ENCODE measurements at regions not wholly inside any gene's neighbourhood (a gene's known extent, or its start where the extent isn't known, plus 50 kb on each side); places are given as distances from the start of the nearest gene placed in this dataset.
"Not testable (repeated sequence)": the region's sequence is repeated elsewhere in the genome, so short reads cannot be mapped to it uniquely, and the experiment has no call there.

DNA sequence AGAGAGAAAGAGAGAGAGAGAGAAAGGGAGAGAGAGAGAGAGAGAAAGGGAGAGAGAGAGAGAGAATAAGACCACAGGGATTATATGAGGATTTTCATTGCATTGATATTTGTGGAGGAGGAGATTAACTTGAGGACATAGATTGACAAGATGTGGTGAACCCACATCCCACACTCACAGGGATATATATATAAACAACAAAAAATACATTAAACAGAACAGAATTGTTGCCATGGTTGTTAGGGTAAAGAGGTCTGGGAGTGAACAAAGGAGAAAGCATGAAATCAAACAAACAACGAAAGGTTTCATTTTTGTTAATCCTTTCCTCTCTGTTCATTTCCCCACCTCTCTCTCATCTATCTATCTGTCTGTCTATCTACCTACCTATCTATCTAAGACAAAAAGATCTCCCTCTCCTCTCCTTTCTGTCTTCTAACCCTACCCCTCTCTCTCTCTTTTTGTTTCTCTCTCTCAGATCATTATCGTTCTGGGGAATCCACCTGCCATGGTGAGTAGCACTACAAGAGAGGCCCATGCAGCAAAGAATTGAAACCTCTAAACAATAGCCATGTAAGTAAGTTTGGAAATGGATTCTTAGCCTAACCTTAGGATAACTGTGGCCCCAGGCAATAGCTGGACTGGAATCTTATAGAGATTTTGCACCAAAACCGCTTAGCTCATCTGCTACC, 280.9 kb downstream of the RAP2B start:
- DNase-seq (no peak), ATAC-seq (no peak)

DNA sequence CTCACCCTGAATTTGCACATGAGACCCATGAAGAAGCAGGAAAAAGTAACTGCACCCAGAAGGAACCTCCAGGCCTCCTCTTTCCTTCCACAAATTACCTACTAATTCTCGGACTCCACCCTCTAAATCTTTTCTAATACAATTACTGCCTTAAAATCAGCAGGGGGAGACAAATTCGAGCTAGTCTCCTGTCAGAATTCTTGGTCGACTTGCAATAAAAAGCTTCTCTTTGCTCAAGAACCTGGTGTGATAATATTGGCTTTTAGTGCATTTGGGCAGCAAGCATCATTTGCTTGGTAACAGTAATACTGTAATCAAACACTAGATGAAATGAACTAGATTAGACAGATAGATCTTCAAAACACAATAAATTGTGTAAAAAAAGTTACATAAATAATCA, 281.9 kb downstream of the RAP2B start:
- DNase-seq (no peak), ATAC-seq (no peak)

DNA sequence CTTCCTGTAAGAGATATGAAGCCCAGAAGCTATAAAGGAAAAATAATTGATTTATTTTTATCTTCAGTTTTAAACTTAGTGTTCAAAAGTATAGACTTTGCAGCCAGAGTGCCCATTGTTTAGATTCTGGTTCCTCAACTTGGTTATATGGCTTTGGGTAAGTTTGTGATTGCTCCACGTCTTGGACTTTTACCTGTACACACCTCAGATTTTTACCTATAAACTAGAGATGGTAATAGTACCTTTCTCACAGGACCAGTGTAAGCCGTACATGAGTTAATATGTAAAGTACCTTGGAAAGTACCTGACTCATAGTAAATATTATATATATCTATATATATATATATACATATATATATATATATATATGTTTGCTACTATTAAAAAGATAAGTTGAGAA, 283.8 kb downstream of the RAP2B start:
- ATAC-seq (no peak), DNase-seq (no peak)

DNA sequence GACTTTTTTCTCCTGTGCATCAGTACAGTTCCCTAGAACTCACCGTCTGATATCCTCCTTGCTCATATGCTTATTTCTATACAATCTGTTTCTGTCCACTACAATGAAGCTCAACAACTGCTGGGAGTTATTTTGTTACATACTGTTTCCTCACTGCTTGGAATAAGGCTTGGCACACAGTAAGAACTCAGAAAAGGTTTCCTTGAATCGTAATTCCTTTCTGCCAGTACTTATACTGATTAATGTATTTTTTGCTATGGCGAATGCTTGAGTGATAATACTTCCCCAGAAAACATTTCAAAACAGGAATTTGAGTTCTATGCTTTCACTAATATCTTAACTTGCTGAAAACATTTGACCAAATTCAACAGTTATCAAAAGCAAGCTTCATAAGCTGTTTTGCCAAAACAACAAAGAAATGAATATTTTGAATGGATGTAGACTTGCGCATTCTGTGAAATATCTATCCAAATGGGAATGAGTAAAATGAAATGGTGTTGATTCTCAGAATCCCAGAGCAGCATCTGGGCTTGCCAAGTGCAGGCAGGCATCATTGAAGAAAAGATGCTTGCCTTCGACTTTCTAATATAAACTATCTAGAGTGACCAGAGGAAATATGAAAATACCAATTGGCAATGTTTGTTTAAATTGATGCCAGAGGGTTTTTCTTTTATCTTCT, 286.3 kb downstream of the RAP2B start:
- no peak for DNase-seq
- ATAC-seq: no peak

DNA sequence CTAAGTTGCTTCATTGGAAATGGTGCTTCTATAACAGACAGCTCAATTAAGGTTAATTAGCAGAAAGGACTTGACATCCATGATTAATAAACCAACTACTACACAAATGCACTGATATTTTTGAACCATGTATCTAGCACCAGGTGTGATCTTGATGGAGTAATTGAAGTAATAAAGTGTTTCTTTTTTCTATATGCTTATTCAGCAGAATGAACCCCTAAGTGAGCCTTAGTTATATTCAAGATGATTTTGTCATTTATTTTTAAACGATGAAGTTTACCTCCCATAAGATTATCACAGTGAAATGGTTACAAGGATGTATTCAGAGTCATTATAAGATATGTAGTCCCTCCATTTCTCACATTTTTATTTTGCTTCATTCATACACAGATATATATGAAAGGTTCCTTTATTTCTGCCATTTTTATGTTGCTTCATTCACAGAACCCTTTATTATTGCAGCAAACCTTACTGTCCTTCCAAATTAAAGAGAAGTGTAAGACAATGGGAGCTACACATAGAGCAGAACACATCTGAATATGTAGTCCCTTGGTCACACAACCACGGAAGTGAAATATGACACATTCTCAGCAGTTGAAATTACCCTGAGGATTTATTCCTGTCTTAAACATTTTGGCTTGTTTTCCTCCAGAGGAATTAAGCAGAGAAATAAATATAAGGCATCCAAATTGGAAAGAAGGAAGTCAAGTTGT, 295.0 kb downstream of the RAP2B start:
- no peak for DNase-seq
- no peak for ATAC-seq

DNA sequence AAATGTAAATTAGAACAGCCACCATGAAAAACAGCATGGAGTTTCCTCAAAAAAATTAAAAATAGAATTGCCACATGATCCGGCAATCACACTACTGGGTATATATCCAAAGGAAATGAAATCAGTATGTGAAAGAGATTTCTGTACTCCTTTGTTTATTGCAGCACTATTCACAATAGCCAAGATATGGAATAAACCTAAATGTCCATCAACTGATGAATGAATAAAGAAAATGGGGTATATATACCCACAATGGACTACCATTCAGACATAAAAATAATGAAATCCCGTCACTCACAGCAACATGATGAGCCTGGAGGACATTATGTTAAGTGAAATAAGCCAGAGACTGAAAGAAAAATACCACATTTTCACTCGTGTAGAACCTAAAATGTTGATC, 296.9 kb downstream of the RAP2B start:
- no peak for DNase-seq
- ATAC-seq: no peak

DNA sequence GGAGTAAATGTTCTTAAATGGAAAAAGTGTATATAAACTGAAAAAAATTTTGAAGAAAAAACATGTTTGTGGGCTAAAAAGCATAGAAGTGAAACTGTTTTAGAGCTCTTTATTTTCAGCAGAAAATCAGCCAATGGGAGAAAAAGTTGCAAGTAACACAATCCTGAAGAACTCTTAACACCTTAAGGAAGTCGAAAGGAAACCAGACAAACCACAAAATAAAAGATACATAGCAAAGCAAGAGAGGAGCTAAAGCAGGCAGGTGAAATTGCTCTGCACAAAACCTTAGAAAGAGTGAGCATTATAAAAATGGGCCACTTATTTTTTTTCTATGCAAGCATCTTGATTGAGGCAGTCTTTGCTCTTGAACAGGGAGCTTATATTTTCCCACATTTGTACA, 300.5 kb downstream of the RAP2B start:
- DNase-seq (no peak), ATAC-seq (no peak)

DNA sequence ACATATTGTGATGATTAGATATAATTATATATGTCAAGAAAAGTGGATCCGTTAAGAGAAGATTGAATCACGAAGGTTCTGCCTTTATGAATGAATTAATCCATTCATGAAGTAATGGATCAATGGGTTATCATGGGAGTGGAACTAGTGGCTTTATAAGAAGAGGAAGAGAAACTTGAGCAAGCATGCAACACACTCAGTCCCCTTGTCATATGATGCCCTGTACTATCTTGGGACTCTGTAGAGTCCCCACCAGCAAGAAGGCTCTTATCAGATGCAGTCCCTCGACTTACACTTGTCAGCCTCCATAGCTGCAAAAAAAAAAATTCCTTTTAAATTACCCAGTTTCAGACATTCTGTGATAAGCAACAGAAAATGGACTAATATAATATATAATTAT, 301.9 kb downstream of the RAP2B start:
- DNase-seq (no peak), ATAC-seq (no peak)

DNA sequence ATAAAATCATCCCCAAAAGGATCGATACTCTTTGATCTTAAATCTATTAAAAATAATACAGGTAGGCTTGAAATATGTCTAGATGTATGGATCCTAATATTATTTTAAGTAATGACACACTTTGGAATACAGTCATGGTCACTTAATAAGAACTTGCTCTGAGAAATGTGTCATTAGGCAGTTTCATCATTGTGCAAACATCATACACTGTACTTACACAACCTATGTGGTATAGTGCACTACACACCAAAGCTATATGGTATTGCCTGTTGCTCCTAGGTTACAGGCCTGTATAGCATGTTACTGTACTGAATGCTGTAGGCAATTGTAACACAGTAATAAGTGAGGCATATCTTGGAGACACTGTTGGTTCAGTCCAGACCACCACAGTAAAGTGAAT, 307.1 kb downstream of the RAP2B start:
- DNase-seq (no peak), ATAC-seq (no peak)

DNA sequence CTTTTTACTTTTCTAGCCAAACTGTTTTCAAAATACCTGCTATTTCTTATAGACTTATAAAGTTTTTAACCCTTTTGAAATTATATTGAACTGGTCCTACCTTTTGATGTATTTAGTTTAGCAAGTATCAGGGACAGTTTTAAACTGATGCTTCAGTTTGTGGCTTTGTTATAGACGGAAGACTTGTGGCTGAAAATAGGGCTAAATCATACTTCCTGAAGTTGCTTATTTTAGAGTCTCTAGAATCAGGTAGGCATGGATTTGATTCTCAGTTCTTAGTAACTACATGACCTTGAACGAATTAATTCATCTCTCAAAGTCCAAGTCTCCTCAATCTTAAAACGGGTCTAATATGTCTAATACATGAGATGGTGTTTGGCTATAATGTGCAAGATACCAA, 322.8 kb downstream of the RAP2B start:
- DNase-seq: no peak
- no peak for ATAC-seq

DNA sequence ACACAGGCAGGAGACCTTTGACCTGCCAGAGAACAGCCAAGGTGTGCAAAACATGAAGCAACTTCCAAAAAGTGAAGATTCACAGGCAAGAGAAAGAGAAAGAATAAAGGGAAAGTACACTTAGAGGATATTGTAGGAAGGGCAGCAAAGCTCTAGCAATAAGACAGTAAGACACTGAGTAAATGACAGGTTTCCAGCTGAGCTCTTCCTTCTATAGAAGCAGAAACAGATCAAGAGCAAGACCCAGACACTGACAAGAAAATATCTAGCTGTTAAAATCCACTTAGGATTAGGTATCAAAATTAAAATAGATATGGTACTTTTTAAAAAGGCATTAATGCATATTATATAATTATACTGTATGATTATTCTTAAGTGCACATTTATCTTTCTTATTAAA, 333.4 kb downstream of the RAP2B start:
- DNase-seq (no peak), ATAC-seq (no peak)

DNA sequence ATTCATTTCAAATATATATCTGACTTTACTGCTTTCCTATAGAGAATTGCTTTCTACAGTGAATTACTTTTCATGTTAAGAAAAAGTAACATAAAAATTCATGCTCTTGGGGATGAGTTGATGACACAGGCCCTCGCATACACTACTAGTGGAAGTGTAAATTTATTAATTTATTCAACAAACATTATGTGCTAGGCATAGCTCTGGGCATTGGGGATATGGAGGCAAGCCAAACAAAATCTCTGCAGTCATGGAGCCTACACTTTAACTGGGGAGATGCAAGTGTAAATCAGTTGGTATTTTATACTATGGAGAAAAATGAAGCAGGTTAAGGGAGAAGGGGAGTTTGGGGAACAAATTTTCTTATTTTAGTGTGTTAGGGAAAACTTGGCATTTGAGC, 340.7 kb downstream of the RAP2B start:
- no peak for ATAC-seq

DNA sequence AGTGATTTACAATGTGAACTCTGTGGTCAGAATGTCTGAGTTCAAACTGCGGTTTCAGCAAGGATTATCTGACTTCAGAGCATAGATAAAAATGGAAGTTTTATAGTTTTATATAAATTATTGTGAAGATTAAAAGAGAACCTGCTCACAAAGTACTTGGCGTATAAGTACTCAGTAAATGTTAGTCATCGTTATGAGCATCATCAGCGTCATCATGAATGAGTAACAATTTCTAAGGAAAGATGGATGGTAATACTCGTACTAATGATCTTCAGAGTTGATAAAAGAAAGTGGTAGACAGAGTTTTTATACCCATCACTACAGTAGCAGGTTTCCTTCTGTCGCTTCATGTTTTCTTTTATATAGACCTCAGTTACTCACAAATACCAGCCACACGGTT, 341.8 kb downstream of the RAP2B start:
- ATAC-seq (no peak), DNase-seq (no peak)

More for the DNA sequence above, 340.7 kb downstream of the RAP2B start:
- DNase-seq: no peak

DNA sequence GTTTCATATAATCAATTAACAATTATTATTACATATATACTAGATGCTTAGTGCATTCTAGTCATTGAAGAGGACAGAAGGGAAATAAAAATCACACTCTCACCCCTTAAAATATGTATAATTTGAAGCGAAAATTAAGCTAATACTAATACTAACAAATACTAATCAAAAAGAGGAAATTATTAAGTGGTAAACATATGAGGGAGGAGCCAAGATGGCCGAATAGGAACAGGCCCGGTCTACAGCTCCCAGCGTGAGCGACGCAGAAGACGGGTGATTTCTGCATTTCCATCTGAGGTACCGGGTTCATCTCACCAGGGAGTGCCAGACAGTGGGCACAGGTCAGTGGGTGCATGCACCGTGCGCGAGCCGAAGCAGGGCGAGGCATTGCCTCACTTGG, 344.2 kb downstream of the RAP2B start:
- not testable (repeated sequence) for DNase-seq, ATAC-seq

DNA sequence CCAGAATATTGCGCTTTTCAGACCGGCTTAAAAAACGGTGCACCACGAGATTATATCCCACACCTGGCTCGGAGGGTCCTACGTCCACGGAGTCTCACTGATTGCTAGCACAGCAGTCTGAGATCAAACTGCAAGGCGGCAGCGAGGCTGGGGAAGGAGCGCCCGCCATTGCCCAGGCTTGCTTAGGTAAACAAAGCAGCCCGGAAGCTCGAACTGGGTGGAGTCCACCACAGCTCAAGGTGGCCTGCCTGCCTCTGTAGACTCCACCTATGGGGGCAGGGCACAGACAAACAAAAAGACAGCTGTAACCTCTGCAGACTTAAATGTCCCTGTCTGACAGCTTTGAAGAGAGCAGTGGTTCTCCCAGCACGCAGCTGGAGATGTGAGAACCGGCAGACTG, 344.7 kb downstream of the RAP2B start:
- not testable (repeated sequence) for ATAC-seq, DNase-seq

DNA sequence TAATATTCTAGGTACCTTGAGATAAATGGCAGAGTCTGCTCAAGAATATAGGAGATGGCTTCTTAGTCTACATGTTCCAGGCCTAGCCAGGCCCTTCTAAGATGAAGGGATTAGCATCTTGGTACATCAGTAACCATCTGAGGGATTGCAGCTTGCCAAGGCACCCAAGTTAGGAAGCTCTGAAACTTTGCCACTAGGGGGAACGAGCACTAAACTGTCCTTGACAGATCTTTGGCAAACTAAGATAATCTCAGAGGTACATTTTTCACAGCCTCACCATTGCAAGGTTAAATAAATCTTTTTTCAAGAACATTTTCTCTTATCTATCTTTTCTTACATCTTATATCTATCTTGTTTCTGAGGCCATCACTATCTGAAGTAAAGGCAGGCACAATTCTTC, 351.2 kb downstream of the RAP2B start:
- ATAC-seq (no peak), DNase-seq (no peak)

DNA sequence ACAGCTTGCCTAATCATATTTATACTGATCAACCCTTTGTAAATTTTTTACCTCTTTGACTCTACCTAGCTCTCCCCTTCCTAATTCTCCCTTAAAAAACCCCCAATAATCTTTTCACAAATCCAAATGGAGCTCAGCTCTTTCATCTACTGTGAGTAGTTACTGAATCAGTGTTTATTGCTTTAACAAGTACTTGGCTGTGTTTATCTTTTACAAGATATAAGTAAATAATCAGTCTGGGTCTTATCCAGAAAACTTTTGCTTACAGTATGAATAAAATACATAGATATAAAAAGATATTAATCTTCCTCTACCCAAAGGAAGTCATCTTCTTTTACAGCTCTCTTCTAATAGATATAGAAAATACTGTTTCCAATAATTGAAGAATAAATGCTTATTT, 366.4 kb downstream of the RAP2B start:
- no peak for DNase-seq
- no peak for ATAC-seq

DNA sequence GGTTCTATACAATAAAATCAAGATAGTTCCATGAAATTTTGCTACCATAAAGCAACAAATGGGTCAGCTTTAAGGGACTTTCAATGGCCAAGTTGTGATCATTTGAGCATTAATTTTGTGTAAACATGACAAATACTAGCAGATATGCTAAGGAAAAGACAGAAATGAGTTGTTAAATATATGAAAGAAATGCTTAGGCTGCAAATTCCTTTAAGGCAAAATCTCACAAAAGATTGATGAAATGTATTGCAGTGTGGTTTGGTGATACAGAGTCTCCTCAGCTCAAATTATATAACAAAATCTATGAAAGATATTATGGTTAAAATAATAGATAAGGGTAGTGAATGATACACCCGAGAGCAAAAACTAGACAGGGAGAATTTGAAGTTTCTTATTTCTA, 377.2 kb downstream of the RAP2B start:
- no peak for ATAC-seq

DNA sequence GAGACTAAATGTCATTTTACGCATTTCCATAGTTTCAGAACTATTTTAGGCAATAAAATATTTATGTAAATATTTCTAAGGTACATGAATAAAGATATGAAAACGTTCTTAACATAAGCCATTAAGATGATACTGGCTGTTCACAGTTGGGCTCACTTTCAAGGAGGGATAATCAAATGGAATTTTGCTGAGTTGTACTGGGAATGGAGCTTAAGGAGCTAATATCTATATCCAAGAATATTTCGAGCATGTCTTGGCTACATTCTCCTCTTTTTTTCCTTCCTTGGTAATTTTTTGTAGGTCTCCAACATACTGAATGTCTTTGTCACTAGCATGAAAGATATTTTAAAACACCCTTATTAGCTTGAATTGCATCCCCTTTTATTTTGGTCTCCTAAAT, 383.4 kb downstream of the RAP2B start:
- ATAC-seq: no peak

More for the DNA sequence above, 377.2 kb downstream of the RAP2B start:
- no peak for DNase-seq

DNA sequence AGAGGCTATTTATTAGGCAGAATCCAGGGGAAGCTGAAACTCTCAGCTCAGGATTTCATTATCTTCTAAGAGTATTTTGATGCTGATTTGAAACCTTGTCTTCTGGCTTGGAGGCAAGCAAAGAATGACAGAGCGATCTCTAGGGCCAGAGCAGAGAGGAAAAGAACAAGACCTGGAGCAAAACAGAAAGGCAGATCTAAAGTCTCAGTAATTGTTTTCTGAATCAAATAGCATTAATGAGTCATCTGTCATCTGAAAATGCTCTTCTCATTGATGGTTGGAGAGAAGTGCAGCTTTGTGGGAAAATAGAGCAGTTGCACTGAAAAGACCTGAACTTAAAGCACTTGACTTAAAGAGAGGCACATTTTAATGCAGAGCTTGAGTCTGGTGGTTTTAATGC, 385.9 kb downstream of the RAP2B start:
- ATAC-seq (no peak), DNase-seq (no peak)

More for the DNA sequence above, 383.4 kb downstream of the RAP2B start:
- DNase-seq: no peak

DNA sequence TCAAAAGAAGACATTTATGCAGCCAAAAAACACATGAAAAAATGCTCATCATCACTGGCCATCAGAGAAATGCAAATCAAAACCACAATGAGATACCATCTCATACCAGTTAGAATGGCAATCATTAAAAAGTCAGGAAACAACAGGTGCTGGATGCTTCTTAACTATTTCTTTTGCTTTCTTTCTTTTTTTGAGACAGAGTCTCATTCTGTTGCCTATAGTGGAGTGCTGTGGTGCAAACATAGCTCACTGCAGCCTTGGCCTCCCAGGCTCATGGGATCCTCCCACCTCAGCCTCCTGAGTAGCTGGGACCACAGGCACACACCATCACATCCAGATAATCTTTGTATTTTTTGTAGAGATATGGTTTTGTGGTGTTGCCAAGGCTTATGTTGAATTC, 387.7 kb downstream of the RAP2B start:
- not testable (repeated sequence) for ATAC-seq, DNase-seq

DNA sequence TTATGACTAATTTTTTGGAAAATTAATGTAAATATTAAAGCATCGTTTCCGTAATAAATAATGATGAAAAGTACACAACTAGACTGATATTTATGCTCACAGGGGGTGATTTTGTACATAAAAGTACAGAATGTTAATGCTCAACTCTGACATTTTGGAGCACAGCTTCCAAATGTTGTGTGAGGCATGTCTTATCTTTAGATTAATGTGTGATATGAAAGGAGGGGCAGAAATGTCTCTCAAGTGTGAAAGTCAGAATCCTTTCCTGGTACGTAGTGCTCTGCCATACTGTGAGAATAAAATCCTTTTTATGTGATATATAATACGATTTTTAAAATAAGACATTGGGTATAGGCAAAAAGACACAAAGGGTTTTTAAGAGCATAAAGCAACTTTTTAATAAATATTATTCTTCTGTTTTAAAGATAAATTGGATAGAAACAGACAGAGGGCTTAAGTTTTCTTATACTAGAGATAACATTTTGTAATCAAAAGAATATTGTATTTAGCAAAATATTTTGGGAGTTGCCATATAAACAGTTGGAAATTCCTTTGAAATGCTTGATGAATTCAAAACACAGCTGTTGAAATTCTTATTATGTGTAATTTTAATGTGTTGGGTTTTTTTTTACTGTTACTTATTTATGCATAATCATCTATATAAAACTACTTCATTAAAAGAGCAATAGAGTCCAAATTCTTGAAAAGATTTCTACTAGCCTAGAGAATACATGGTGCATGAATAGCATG, 389.7 kb downstream of the RAP2B start:
- DNase-seq (no peak), ATAC-seq (no peak)

Measured in stimulated activated naive CD8-positive, alpha-beta T cell treated with anti-CD3 and anti-CD28 coated beads, Interleukin-15, Interleukin-2, amounts not matched to agents 100 U/mL and 50 U/mL, for 24 hours (primary cell).